Astrocyte (in vitro differentiated cells and primary cell): ENCODE measurements at regions not wholly inside any gene's neighbourhood (a gene's known extent, or its start where the extent isn't known, plus 50 kb on each side); places are given as distances from the start of the nearest gene placed in this dataset.

ENCODE experiments used
- CTCF ChIP-seq: IDR thresholded peaks from 2 replicates; pipeline ENCODE4 v1.5.1; 2011; ENCODE audit warnings: low read depth, mild to moderate bottlenecking, inconsistent platforms, low read length, moderate library complexity; ENCODE audit not compliant: insufficient read depth
- EZH2 ChIP-seq: IDR thresholded peaks from 2 replicates; pipeline ENCODE4 v1.6.1; 2012; ENCODE audit warnings: mild to moderate bottlenecking, low read length, inconsistent platforms; ENCODE audit not compliant: insufficient read depth

GRCh38 chr14:53872681-53873089, 83.9 kb downstream of the BMP4 start:
- TF ChIP-seq EZH2 (no peak), CTCF (no peak)
